ENCODE measurements at regions not wholly inside any gene's neighbourhood (a gene's known extent, or its start where the extent isn't known, plus 50 kb on each side); places are given as distances from the start of the nearest gene placed in this dataset.
"Not testable (repeated sequence)": the region's sequence is repeated elsewhere in the genome, so short reads cannot be mapped to it uniquely, and the experiment has no call there.

- DNase-seq: no peak
Measured at GRCh38 chr16:55043499-55043898, 112.8 kb downstream of the IRX5 start.

DNA sequence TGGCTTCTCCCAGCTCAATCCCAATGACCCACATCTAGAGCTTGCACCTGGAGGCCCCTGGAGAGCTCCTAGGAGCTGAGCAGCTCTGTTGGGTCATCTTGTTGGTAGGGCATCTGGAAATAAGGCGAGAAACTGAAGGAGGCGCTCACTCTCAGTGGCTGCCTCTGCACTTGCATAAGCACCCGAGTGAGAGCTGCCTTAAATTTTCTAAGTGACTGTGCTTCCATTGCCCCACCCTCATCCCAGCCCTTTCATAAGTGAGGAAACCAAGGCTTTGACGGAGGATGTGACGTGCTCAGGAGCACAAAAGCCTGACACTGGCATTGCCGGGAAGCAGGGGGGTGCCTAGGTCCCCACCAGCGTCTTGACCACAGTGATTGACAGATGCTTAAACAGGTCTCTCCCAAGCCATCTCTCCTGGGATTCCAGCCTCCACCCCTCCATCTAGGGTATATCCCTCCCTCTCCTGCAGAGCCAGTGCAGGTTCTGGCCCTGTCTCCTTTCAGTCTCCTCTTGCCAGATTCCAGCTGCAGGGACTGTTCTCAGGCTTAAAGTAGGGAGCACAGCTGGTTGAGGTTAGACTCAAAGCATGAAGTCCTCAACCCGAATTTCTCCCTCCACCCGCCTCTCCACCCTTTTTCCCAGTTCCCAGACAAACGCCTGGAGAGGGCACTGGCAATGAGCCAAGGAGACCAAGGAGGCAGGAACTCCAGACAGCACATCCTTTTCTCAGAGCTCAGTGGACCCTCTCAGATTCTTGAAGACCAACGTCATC lies 113.7 kb downstream of the IRX5 start:
- DNase-seq: no peak

- DNase-seq: no peak
Measured at GRCh38 chr16:55045329-55045728, 114.7 kb downstream of the IRX5 start.

- no peak for DNase-seq
Measured at GRCh38 chr16:55045756-55046460, 115.2 kb downstream of the IRX5 start.

GRCh38 chr16:55046513-55046912 lies 115.8 kb downstream of the IRX5 start:
- DNase-seq: no peak

DNA sequence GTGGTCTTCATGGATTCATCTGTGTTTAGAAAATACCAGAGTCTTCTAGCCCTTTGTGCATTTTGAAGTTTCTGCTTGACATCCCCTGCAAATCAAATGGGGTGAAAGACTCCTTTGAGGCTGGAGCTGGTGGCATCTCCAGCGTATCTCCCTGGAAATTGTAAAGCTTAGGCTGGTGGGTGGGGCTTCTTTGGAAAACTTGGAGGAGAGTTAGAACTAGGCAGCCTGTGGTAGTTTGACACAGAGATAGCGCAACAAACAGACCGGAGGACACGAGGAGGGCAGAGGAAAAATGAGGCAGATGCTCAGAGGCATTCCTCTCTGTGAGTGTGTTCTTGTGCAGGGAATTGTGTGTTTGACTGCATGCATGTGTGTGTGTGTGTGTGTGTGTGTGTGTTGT lies 116.3 kb downstream of the IRX5 start:
- DNase-seq: no peak

GRCh38 chr16:55047331-55047730 lies 116.7 kb downstream of the IRX5 start:
- no peak for DNase-seq

DNA sequence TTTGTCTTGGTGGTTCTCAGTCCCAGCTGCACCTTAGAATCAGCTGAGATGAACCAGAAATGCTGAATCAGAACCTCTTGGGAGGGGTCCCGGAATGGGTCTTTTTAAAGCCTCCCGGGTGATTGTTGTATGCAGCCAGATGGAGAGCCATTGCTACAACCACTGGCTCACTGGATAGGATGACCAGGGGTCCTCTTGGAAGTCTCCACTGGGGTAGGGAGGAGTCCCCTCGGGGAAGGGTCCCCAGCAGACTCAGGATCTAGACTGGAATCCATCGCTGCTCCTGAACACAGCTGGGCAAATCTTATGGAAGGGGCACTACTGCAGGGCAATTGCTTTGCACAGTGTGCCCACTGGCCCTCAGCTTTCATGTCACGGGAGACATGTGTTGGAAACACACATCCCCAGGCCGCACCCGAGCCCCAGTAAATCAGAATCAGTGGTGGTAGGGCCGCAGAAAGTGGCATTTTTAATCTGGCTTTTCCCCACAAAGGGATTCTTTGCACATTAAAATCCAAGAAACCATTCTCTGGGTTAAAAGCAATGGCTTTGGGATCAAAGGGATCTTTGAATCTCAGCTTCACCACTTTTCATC lies 117.3 kb downstream of the IRX5 start:
- no peak for DNase-seq

DNA sequence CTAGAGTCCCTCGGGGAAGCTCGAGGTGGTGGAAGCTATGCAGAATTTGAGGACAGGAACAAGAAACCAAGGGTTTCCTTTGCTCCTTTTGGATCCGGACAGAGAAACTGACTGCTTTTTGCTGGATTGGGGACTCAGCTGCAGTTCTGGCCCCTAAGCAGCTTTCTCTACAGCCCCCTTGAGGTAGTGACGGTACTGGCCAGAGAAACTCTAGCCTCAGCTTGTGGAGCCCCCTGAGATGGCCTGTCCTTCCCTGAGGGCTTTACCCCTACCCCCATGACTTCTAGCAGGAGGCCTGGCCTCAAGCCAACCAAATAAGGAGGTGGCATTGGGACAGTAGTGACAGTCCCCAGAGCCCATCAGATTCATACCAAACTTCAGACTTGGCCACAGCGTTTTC lies 118.1 kb downstream of the IRX5 start:
- DNase-seq: no peak

GRCh38 chr16:55051571-55052347 lies 121.1 kb downstream of the IRX5 start:
- no peak for DNase-seq

GRCh38 chr16:55052348-55052734 lies 121.7 kb downstream of the IRX5 start:
- DNase-seq: no peak

DNA sequence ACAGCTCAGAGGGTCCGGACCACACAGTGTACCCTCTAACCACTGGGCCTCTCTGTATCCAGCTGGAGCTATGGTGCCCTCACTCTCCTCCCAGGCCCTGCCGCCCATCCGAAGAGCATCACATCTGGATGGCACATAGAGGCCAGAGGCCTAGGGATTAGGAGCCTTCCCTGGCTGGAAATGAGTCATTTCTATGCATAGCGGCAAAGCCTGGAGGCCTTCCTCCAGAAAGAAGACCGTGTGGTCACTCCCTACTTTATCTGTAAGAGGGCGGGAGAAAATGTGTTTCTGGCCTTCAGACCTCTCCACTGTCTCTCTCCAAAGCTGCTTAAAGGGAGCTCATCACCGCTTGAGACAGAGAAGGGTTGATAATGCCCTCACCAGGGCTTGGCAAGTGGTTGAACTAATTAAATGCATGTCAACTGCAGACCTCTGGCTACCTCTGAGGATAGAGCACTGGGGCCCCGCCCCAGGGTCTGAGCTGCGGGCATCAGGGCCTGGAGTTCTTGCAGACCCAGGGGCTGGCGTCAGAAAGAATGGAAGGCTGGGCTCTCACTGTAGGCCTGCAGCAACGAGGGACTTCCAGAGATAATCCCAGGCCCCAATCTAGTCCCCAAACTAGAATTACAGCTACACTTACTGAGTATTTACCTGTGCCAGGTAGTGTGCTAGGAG lies 122.2 kb downstream of the IRX5 start:
- DNase-seq: no peak

- no peak for DNase-seq
Measured at GRCh38 chr16:55055262-55055661, 124.6 kb downstream of the IRX5 start.

GRCh38 chr16:55056585-55057401 lies 126.1 kb downstream of the IRX5 start:
- peak; percentile 4 for DNase-seq

DNA sequence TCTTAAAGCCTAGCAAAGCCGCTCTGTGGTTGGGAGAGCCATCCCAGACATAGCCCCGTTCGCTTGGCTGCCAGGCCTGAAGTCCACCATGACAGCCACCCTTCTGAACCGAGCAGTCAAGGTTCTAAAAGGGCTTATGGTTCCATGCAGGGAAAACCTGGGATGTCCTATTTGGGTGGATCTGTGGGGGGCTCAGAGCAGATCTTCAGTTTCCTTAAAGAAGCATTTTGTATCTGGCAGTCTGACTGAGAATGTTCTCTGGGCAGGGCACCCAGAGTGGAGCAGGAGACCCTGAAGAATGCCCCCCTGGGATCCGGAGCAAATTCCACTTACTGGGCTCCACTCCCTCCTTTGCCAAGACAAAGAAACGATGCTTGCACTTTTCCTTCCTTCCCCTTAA lies 127.2 kb downstream of the IRX5 start:
- no peak for DNase-seq

DNA sequence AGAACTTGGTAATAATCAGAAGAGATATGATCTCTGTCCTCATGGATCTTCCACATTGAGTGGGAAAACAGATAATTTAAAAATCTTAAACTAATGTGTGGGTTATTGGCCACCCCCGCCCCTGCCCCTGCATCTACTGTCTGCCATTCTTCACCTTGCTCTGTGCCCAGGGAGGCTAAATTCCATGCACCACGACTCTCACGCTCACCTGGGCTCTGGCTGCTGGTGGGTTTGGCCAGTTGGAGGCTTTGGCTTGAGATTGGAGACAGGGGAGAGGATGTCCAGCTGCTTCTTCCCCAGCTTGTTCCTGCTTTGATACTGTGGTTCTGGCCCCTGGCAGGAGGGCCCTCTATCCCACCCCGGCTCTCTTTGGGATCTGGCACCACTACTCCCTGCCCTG lies 127.9 kb downstream of the IRX5 start:
- no peak for DNase-seq

DNA sequence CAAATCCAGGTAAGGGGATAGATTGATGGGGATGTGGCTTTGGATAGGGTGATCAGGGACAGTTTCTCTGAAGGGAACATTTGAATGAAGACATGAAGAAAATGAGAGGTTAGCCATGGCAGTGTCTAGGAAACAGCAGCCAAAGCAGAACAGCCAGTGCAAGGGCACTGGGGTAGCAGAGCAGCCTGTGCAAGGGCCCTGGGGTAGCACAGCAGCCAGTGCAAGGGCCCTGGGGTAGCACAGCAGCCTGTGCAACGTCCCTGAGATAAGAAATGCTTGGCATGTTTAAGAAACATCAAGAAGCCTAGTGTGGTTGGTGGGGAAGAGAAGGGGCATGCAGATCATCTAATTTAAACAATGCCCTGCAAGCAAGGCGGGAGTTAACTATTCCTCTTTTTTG lies 128.5 kb downstream of the IRX5 start:
- no peak for DNase-seq

GRCh38 chr16:55061126-55061525 lies 130.5 kb downstream of the IRX5 start:
- DNase-seq: no peak

DNA sequence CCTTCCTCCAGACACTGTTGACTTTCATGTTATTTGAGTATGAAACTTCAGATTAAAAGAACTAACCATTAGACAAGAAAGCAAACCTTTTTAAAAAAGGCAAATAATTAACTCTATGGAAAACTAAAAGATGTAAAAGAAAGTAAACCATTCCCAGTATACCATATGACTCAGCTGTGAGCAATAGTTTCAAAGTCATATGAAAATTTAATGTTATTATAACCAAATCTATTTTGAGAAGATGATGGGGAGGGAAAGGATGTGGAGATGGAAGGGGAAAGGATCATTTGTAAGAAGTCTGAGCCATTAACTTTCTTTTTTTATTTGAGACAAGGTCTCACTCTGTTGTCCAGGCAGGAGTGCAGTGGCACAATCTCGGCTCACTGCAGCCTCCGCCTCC lies 131.8 kb downstream of the IRX5 start:
- no peak for DNase-seq

- DNase-seq: no peak
Measured at GRCh38 chr16:55072976-55073375, 142.3 kb downstream of the IRX5 start.

GRCh38 chr16:55073830-55074229 lies 143.2 kb downstream of the IRX5 start:
- DNase-seq: no peak

DNA sequence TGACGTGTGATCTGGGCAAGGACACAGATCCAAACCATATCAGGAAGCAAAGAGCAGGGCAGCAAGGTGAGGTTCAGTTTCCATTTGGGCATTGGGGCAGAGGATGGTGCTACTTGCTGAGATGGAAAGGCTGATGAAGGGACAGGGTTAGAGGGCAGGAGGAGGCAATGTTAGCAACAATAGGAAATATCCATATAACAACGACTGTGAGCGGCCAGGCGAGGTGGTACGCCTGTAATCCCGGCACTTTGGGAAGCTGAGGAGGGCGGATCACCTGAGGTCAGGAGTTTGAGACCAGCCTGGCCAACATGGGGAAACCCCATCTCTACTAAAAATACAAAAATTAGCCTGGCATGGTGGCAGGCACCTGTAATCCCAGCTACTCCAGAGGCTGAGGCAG lies 144.5 kb downstream of the IRX5 start:
- not testable (repeated sequence) for DNase-seq
